H9 (cell line): ENCODE measurements at regions not wholly inside any gene's neighbourhood (a gene's known extent, or its start where the extent isn't known, plus 50 kb on each side); places are given as distances from the start of the nearest gene placed in this dataset.

Experiments used
- DNase-seq: peaks from one replicate; pipeline ENCODE4 v3.0.0-alpha.2; 2017
- H2AFZ ChIP-seq: one replicate; pipeline ENCODE4 v1.6.1; 2013; ENCODE audit warnings: mild to moderate bottlenecking, low read length, control low read depth, moderate library complexity
- H2AK5ac ChIP-seq: 2 replicates; pipeline ENCODE4 v1.6.1; 2013; ENCODE audit warnings: low read length, control low read depth, mixed read lengths; ENCODE audit not compliant: insufficient read length
- H2BK120ac ChIP-seq: one replicate; pipeline ENCODE4 v1.6.1; 2013; ENCODE audit warnings: low read depth, mild to moderate bottlenecking, low read length, control low read depth, inconsistent platforms; ENCODE audit not compliant: poor library complexity, severe bottlenecking
- H2BK12ac ChIP-seq: 2 replicates; pipeline ENCODE4 v1.6.1; 2013; ENCODE audit warnings: low read length, control low read depth, mixed read lengths, low read depth; ENCODE audit not compliant: insufficient read length
- H2BK15ac ChIP-seq: 2 replicates; pipeline ENCODE4 v1.6.1; 2013; ENCODE audit warnings: low read depth, low read length, control low read depth
- H2BK20ac ChIP-seq: one replicate; pipeline ENCODE4 v1.6.1; 2013; ENCODE audit warnings: low read depth, mild to moderate bottlenecking, low read length, control low read depth, inconsistent platforms; ENCODE audit not compliant: poor library complexity, severe bottlenecking
- H2BK5ac ChIP-seq: 2 replicates; pipeline ENCODE4 v1.6.1; 2013; ENCODE audit warnings: low read length, control low read depth, mixed read lengths; ENCODE audit not compliant: insufficient read length
- H3K14ac ChIP-seq: 2 replicates; pipeline ENCODE4 v1.6.1; 2013; ENCODE audit warnings: low read length, control low read depth; ENCODE audit not compliant: insufficient read depth
- H3K18ac ChIP-seq: 2 replicates; pipeline ENCODE4 v1.6.1; 2013; ENCODE audit warnings: low read depth, mild to moderate bottlenecking, mixed read lengths, low read length, control low read depth; ENCODE audit not compliant: insufficient read length
- H3K23ac ChIP-seq: 2 replicates; pipeline ENCODE4 v1.6.1; 2013; ENCODE audit warnings: low read length, control low read depth, mixed read lengths, low read depth; ENCODE audit not compliant: insufficient read length
- H3K23me2 ChIP-seq: 2 replicates; pipeline ENCODE4 v1.6.1; 2013; ENCODE audit warnings: low read depth, mild to moderate bottlenecking, mixed read lengths, low read length, control low read depth; ENCODE audit not compliant: insufficient read length, poor library complexity, severe bottlenecking
- H3K27ac ChIP-seq: 2 replicates; pipeline ENCODE4 v1.5.1; 2013; ENCODE audit warnings: low read length, control low read depth, mixed read lengths, low read depth; ENCODE audit not compliant: insufficient read length
- H3K27me3 ChIP-seq: 2 replicates; pipeline ENCODE4 v1.6.1; 2013; ENCODE audit warnings: low read length, control low read depth, inconsistent platforms; ENCODE audit not compliant: insufficient read depth
- H3K4ac ChIP-seq: 2 replicates; pipeline ENCODE4 v1.6.1; 2013; ENCODE audit warnings: low read depth, mild to moderate bottlenecking, control low read depth, inconsistent platforms, low read length, moderate library complexity
- H3K4me1 ChIP-seq: 2 replicates; pipeline ENCODE4 v1.6.1; 2013; ENCODE audit warnings: low read length, control low read depth, inconsistent platforms; ENCODE audit not compliant: insufficient read depth
- H3K4me2 ChIP-seq: 2 replicates; pipeline ENCODE4 v1.6.1; 2013; ENCODE audit warnings: low read length, control low read depth, mixed read lengths; ENCODE audit not compliant: insufficient read length, insufficient read depth
- H3K56ac ChIP-seq: 2 replicates; pipeline ENCODE4 v1.6.1; 2013; ENCODE audit warnings: low read depth, mild to moderate bottlenecking, mixed read lengths, low read length, control low read depth; ENCODE audit not compliant: insufficient read length
- H3K79me1 ChIP-seq: 2 replicates; pipeline ENCODE4 v1.6.1; 2013; ENCODE audit warnings: low read depth, mild to moderate bottlenecking, moderate library complexity, low read length, control low read depth, inconsistent platforms; ENCODE audit not compliant: insufficient read depth, poor library complexity, severe bottlenecking
- H3K79me2 ChIP-seq: 2 replicates; pipeline ENCODE4 v1.6.1; 2013; ENCODE audit warnings: low read length, control low read depth, inconsistent platforms; ENCODE audit not compliant: insufficient read depth
- H3K9ac ChIP-seq: 2 replicates; pipeline ENCODE4 v1.6.1; 2013; ENCODE audit warnings: low read length, control low read depth, mixed read lengths; ENCODE audit not compliant: insufficient read length; ENCODE audit errors: extremely low read depth
- H3K9me3 ChIP-seq: one replicate; pipeline ENCODE4 v1.6.1; 2013; ENCODE audit warnings: low read depth, low read length, inconsistent platforms; ENCODE audit not compliant: control insufficient read depth
- H3T11ph ChIP-seq: one replicate; pipeline ENCODE4 v1.6.1; 2013; ENCODE audit warnings: mild to moderate bottlenecking, low read length, control low read depth, inconsistent platforms
- H4K20me1 ChIP-seq: one replicate; pipeline ENCODE4 v1.6.1; 2013; ENCODE audit not compliant: control insufficient read depth, insufficient read length, insufficient read depth
- H4K5ac ChIP-seq: 2 replicates; pipeline ENCODE4 v1.6.1; 2013; ENCODE audit warnings: low read depth, mild to moderate bottlenecking, mixed read lengths, low read length, control low read depth; ENCODE audit not compliant: insufficient read length
- H4K8ac ChIP-seq: replicated peaks from 2 replicates; pipeline ENCODE4 v1.6.1; 2013; ENCODE audit warnings: low read length, control low read depth, mixed read lengths, low read depth; ENCODE audit not compliant: insufficient read length
- H4K91ac ChIP-seq: 2 replicates; pipeline ENCODE4 v1.6.1; 2013; ENCODE audit warnings: low read depth, mild to moderate bottlenecking, moderate library complexity, mixed read lengths, low read length, control low read depth; ENCODE audit not compliant: insufficient read length
- H3K27ac Mint-ChIP-seq, 3 experiments: 2 replicates in 2 of 3; 3 replicates in 1 of 3; pipeline ENCODE4 v1.8.0; 2020 to 2021; ENCODE audit warnings: mixed read lengths in 3 of 3, mild to moderate bottlenecking in 1 of 3, moderate library complexity in 1 of 3
- H3K27me3 Mint-ChIP-seq: 2 replicates; pipeline ENCODE4 v1.8.0; 2021; ENCODE audit warnings: low read depth, mild to moderate bottlenecking, moderate library complexity, mixed read lengths
- H3K36me3 Mint-ChIP-seq, 3 experiments: 2 replicates in 2 of 3; 3 replicates in 1 of 3; pipeline ENCODE4 v1.8.0; 2020 to 2021; ENCODE audit warnings: low read depth in 3 of 3, mixed read lengths in 3 of 3; ENCODE audit not compliant: insufficient read depth in 1 of 3
- H3K4me1 Mint-ChIP-seq, 2 experiments: 2 replicates each; pipeline ENCODE4 v1.8.0; 2020; ENCODE audit warnings: mixed read lengths in 2 of 2
- H3K4me3 Mint-ChIP-seq, 2 experiments: 2 replicates in 1 of 2; 3 replicates in 1 of 2; pipeline ENCODE4 v1.8.0; 2020 to 2021; ENCODE audit warnings: mild to moderate bottlenecking in 2 of 2, mixed read lengths in 2 of 2, moderate library complexity in 1 of 2
- H3K9me3 Mint-ChIP-seq, 2 experiments: 2 replicates in 1 of 2; 3 replicates in 1 of 2; pipeline ENCODE4 v1.8.0; 2020; ENCODE audit warnings: mild to moderate bottlenecking in 2 of 2, mixed read lengths in 2 of 2, moderate library complexity in 1 of 2
- WGBS: extraction: QIAGEN DNeasy Blood & Tissue Kit; methylation state at CpG from one replicate; pipeline ENCODE4 v1.1.7; 2013; ENCODE audit warnings: missing lambda C conversion rate, low lambda C conversion rate, mixed read lengths; ENCODE audit not compliant: insufficient read length; ENCODE audit errors: extremely low coverage; 5-methylcytosine and 5-hydroxymethylcytosine counted together
- TF ChIP-seq, protein P1 (sequence below): fragments of 200-600 bp; sonication (generic); conservative IDR thresholded peaks from 3 replicates; pipeline ENCODE4 v1.8.0; 2021; ENCODE audit warnings: antibody characterized with exemption, mild to moderate bottlenecking

DNA sequence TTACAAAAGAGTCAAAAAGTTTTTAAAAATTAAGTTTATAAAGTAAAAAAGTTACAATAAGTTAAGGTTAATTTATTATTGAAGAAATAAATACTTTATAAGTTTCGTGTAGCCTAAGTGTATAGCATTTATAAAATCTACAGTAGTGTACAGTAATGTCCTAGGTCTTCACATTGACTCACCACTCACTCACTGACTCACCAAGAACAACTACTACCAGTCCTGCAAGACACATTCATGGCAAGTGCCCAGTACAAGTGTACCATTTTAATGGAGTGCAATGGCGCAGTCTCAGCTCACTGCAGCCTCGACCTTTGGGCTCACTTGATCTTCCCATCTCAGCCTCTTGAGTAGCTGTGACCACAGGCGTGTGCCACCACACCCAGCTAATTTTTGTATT lies 128.2 kb downstream of the GPX5 start:
- Mint-ChIP-seq H3K27me3 (peaks cover 17% of the 10 kb centered on the region), H3K4me3 (no peak overlapping the region; a peak in 1 of 5 replicates)

More for the DNA sequence above, 128.2 kb downstream of the GPX5 start:
- no peak overlapping the region for H3K4ac ChIP-seq
- no peaks in the 10 kb centered on the region for H3K27me3 ChIP-seq
- no peak overlapping the region for H2AFZ ChIP-seq
- peaks cover 10% of the 10 kb centered on the region in 2 experiments for H3K4me1 Mint-ChIP-seq
- H2BK15ac ChIP-seq: no peak overlapping the region
- no peak overlapping the region for H4K5ac ChIP-seq
- H3K4me1 ChIP-seq: no peaks in the 10 kb centered on the region
- no peak overlapping the region for H3K27ac Mint-ChIP-seq
- no peak overlapping the region for H3K4me2 ChIP-seq
- H3K79me1 ChIP-seq: no peaks in the 10 kb centered on the region
- no peak overlapping the region for H3K27ac ChIP-seq
- H3K9ac ChIP-seq: no peak overlapping the region
- no peak overlapping the region for H3K56ac ChIP-seq
- no peak overlapping the region for H2BK20ac ChIP-seq
- H2BK5ac ChIP-seq: no peak overlapping the region
- peaks cover 2 to 6% of the 10 kb centered on the region in 2 experiments; a peak in 2 of 5 replicates for H3K9me3 Mint-ChIP-seq
- no peak overlapping the region for H2BK12ac ChIP-seq
- peaks cover 9% of the 10 kb centered on the region for H3K23me2 ChIP-seq
- H3K9me3 ChIP-seq: no peaks in the 10 kb centered on the region
- TF ChIP-seq, protein P1, sequence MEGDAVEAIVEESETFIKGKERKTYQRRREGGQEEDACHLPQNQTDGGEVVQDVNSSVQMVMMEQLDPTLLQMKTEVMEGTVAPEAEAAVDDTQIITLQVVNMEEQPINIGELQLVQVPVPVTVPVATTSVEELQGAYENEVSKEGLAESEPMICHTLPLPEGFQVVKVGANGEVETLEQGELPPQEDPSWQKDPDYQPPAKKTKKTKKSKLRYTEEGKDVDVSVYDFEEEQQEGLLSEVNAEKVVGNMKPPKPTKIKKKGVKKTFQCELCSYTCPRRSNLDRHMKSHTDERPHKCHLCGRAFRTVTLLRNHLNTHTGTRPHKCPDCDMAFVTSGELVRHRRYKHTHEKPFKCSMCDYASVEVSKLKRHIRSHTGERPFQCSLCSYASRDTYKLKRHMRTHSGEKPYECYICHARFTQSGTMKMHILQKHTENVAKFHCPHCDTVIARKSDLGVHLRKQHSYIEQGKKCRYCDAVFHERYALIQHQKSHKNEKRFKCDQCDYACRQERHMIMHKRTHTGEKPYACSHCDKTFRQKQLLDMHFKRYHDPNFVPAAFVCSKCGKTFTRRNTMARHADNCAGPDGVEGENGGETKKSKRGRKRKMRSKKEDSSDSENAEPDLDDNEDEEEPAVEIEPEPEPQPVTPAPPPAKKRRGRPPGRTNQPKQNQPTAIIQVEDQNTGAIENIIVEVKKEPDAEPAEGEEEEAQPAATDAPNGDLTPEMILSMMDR: no peak
- no peak overlapping the region for H4K91ac ChIP-seq
- no peak for DNase-seq
- H3K23ac ChIP-seq: no peak overlapping the region
- WGBS: no CpG with 5 or more reads among the region's 4 CpGs
- H4K20me1 ChIP-seq: no peaks in the 10 kb centered on the region
- no peaks in the 10 kb centered on the region; a peak in 1 of 7 replicates for H3K36me3 Mint-ChIP-seq
- H2AK5ac ChIP-seq: no peak overlapping the region
- no peak overlapping the region for H4K8ac ChIP-seq
- no peak overlapping the region for H3K14ac ChIP-seq
- no peak overlapping the region for H2BK120ac ChIP-seq
- no peak overlapping the region for H3T11ph ChIP-seq
- no peak overlapping the region for H3K18ac ChIP-seq
- no peaks in the 10 kb centered on the region for H3K79me2 ChIP-seq
